Kidney (tissue), 13 donors: ENCODE measurements at regions not wholly inside any gene's neighbourhood (a gene's known extent, or its start where the extent isn't known, plus 50 kb on each side); places are given as distances from the start of the nearest gene placed in this dataset.

Experiments
- DNase-seq, 5 donors: peaks; one replicate each; pipeline ENCODE4 v3.0.0-alpha.2; 2013 to 2020
- FAIRE-seq: peaks from 2 replicates; lab custom pipeline; 2012; peaks lifted over from hg19 to GRCh38; lab: Jason Lieb, UNC
- H3K27ac ChIP-seq, 2 donors: one replicate each; pipeline ENCODE4 v1.7.0; 2013; ENCODE audit warnings: low read depth in 2 of 2, low read length in 2 of 2, inconsistent platforms in 1 of 2
- H3K27me3 ChIP-seq: one replicate; pipeline ENCODE4 v1.7.1; 2013; ENCODE audit warnings: low read length, inconsistent platforms; ENCODE audit not compliant: control insufficient read depth, insufficient read depth
- H3K36me3 ChIP-seq, 3 donors: one replicate each; pipeline versions ENCODE4 v1.7.0 to v1.7.1; 2013; ENCODE audit warnings: low read length in 3 of 3, control low read depth in 1 of 3, inconsistent platforms in 1 of 3; ENCODE audit not compliant: insufficient read depth in 3 of 3, control insufficient read depth in 2 of 3
- H3K4me1 ChIP-seq, 3 donors: one replicate each; pipeline versions ENCODE4 v1.7.0 to v1.7.1; 2013; ENCODE audit warnings: low read length in 3 of 3, inconsistent platforms in 1 of 3, low read depth in 1 of 3; ENCODE audit not compliant: control insufficient read depth in 2 of 3, insufficient read depth in 2 of 3
- H3K4me3 ChIP-seq, 3 donors: one replicate each; pipeline versions ENCODE4 v1.7.0 to v1.8.1; 2013; ENCODE audit warnings: low read length in 3 of 3, control low read depth in 1 of 3, inconsistent platforms in 1 of 3
- H3K9ac ChIP-seq, 3 donors: one replicate each; pipeline versions ENCODE4 v1.7.0 to v1.7.1; 2013; ENCODE audit warnings: low read length in 3 of 3, control low read depth in 1 of 3, inconsistent platforms in 1 of 3
- H3K9me3 ChIP-seq, 3 donors: one replicate each; pipeline versions ENCODE4 v1.7.0 to v1.7.1; 2013; ENCODE audit warnings: low read length in 3 of 3, control low read depth in 1 of 3, inconsistent platforms in 1 of 3; ENCODE audit not compliant: control insufficient read depth in 2 of 3, insufficient read depth in 1 of 3
- intact Hi-C: fragments of 100-400 bp; cut with DNase I; formaldehyde crosslinking; loops from one replicate; pipeline ENCODE4 v1.11.1; 2022
- TF ChIP-seq, protein P1 (sequence below): IDR thresholded peaks from 3 replicates; pipeline ENCODE4 v1.5.1; 2012; ENCODE audit warnings: mild to moderate bottlenecking, moderate library complexity, borderline replicate concordance; ENCODE audit not compliant: insufficient read depth; ENCODE audit errors: extremely low read depth
- donor health status: control.
- donor health status: control.
- donor health status: control.
- donor health status: control.
- donor health status: control.
- donor health status: DM: yes; HTN: yes; CAD: no.
- donor health status: Normal renal cell carcinoma (clear cell type).

DNA sequence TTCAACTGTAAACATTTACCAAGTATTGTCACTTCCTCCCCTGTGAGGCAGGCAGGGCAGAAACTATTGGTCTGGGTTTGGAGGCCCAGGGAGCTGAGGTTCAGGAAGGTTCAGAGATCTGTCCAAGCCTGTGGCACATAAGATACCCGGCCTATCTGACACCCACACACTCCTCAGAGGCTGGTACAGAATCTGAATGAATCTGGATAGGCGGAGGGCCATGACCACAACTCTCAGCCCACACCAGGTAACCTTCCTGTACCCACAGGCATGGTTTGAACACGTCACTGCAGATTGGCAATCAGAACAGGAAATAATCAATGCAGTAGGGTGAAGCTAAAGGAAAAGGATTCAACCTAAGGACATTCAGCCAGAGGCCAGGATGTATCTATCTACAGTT lies 92.8 kb upstream of the TMCC3 start:
- Histone ChIP-seq H3K9ac (no peak overlapping the region), H3K4me1 (peaks cover 0 to 4% (median 0%) of the 10 kb centered on the region in 3 donors), H3K27me3 (no peaks in the 10 kb centered on the region), H3K4me3 (no peak overlapping the region), H3K9me3 (no peaks in the 10 kb centered on the region), H3K36me3 (no peaks in the 10 kb centered on the region), H3K27ac (no peak overlapping the region)
- no peak for DNase-seq
- intact Hi-C loops = no loop called here
- TF ChIP-seq, protein P1, sequence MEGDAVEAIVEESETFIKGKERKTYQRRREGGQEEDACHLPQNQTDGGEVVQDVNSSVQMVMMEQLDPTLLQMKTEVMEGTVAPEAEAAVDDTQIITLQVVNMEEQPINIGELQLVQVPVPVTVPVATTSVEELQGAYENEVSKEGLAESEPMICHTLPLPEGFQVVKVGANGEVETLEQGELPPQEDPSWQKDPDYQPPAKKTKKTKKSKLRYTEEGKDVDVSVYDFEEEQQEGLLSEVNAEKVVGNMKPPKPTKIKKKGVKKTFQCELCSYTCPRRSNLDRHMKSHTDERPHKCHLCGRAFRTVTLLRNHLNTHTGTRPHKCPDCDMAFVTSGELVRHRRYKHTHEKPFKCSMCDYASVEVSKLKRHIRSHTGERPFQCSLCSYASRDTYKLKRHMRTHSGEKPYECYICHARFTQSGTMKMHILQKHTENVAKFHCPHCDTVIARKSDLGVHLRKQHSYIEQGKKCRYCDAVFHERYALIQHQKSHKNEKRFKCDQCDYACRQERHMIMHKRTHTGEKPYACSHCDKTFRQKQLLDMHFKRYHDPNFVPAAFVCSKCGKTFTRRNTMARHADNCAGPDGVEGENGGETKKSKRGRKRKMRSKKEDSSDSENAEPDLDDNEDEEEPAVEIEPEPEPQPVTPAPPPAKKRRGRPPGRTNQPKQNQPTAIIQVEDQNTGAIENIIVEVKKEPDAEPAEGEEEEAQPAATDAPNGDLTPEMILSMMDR = no peak
- no peak for FAIRE-seq

DNA sequence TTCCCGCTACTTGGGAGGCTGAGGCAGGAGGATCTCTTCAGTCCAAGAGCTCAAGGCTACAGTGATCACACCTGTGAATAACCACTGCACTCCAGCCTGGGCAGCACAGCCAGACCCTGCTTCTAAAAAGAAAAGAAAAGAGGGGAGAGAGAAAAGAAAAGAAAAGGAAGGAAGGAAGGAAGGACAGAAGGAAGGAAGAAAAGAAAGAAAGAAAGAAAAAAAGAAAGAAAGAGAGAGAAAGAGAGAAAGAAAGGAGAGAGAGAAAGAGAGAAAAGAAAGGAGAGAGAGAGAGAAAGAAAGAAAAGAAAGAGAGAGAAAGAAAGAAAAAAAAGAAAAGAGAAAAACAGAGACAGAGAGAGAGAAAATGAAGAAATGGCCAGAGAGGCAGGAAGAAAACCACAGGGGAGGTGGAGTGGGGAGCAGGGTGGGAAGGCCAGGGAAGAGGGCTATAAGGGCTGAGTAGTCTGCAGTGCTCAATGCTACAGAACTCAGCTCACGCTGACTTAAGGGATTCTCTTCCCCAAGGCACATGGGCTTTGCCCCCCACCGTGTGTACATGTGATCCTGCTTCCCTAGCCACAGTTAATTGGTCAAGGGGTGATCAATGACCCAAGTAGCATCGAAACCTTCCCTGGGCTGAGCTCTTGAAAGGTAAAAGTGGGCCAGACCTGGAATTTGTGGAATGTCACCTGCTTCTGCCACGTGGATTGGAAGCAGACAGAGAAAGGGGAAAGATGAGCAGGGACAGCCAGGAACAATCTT lies 90.4 kb upstream of the TMCC3 start:
- DNase-seq (peak in 3 of 5 donors; percentile 19 to 48 (median 36)), FAIRE-seq (no peak)
- Histone ChIP-seq H3K9me3 (no peaks in the 10 kb centered on the region), H3K4me1 (peaks cover 0 to 4% (median 0%) of the 10 kb centered on the region in 3 donors), H3K9ac (no peak overlapping the region), H3K4me3 (no peak overlapping the region), H3K36me3 (no peaks in the 10 kb centered on the region), H3K27ac (no peak overlapping the region), H3K27me3 (no peaks in the 10 kb centered on the region)
- TF ChIP-seq, protein P1 = no peak
- intact Hi-C loops = no loop called here

DNA sequence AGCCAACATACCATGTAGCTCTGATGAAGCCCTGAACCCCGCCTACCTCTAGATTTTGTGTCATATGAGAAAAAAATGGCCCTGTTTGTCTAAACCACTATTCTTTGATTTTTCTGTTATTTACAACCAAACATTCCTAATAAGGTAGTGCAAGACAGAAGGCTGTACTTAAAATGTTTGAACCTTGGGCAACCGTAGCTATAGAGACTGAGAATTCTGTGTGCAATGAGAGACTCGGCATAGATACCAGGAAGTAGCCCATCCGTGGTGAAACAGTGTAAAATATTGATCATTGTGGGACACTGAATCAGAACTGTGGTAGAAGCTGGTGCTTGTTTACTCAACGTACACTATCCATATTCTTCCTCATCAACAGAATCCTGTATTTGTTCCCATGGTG lies 86.5 kb upstream of the TMCC3 start:
- intact Hi-C loops = no loop called here
- FAIRE-seq = no peak
- TF ChIP-seq, protein P1 = no peak

DNA sequence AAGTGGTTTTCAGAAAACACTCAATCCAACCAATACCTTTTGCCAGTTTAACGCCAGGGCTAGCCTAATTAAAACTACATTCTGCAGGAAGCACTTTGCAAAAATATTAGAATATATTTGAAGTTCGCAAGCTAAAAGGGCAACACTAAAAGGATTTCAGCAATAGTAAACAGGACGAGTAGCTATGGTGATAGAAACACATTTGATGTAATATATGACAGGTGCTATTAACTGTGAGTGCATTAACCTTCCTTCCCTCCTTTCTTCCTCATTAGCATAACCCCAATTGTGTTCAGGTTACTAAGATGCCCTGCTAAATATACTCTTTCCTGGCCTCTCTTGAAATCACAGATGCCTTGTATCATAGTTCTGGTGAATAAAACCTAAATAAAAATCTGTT lies 85.6 kb upstream of the TMCC3 start:
- H3K36me3 ChIP-seq = no peaks in the 10 kb centered on the region
- no peaks in the 10 kb centered on the region for H3K27me3 ChIP-seq
- no peak overlapping the region for H3K27ac ChIP-seq
- intact Hi-C loops = no loop called here
- no peak overlapping the region for H3K9ac ChIP-seq
- H3K4me3 ChIP-seq = no peak overlapping the region
- TF ChIP-seq, protein P1 = no peak
- no peak for DNase-seq
- no peaks in the 10 kb centered on the region for H3K9me3 ChIP-seq
- peaks cover 0 to 1% (median 0%) of the 10 kb centered on the region in 3 donors for H3K4me1 ChIP-seq
- no peak for FAIRE-seq

More for the DNA sequence above, 86.5 kb upstream of the TMCC3 start:
- H3K4me1 ChIP-seq = peaks cover 0 to 2% (median 0%) of the 10 kb centered on the region in 3 donors
- no peaks in the 10 kb centered on the region for H3K27me3 ChIP-seq
- H3K36me3 ChIP-seq = no peaks in the 10 kb centered on the region
- no peaks in the 10 kb centered on the region for H3K9me3 ChIP-seq
- no peak overlapping the region for H3K9ac ChIP-seq
- no peak overlapping the region for H3K4me3 ChIP-seq
- no peak for DNase-seq
- H3K27ac ChIP-seq = no peak overlapping the region
